ENCODE measurements at regions not wholly inside any gene's neighbourhood (a gene's known extent, or its start where the extent isn't known, plus 50 kb on each side); places are given as distances from the start of the nearest gene placed in this dataset.

- Mint-ChIP-seq H3K4me1 (ENCODE audit: low read depth in 2 of 2) (no peaks in the 10 kb centered on the region), H3K27me3 (peaks cover 14 to 21% of the 10 kb centered on the region in 2 donors), H3K36me3 (ENCODE audit: insufficient read depth) (no peaks in the 10 kb centered on the region), H3K9me3 (no peaks in the 10 kb centered on the region), H3K4me3 (no peak overlapping the region), H3K27ac (no peak overlapping the region)
- ATAC-seq (replicated peaks), result no peak
- DNase-seq, result no peak
These were observed 77.8 kb upstream of the ZNF618 start for GRCh38 chr9:113798062-113799030.

GRCh38 chr9:113800276-113800675, 75.8 kb upstream of the ZNF618 start:
- Mint-ChIP-seq H3K4me1 (ENCODE audit: low read depth in 2 of 2) (no peaks in the 10 kb centered on the region), H3K36me3 (ENCODE audit: insufficient read depth) (no peaks in the 10 kb centered on the region), H3K27me3 (peaks cover 14 to 21% of the 10 kb centered on the region in 2 donors), H3K9me3 (no peaks in the 10 kb centered on the region), H3K27ac (no peak overlapping the region), H3K4me3 (no peak overlapping the region)
- ATAC-seq (replicated peaks) (no peak), DNase-seq (no peak)

GRCh38 chr9:113803811-113804589, 72.1 kb upstream of the ZNF618 start:
- Mint-ChIP-seq H3K9me3 (no peaks in the 10 kb centered on the region), H3K36me3 (ENCODE audit: insufficient read depth) (no peaks in the 10 kb centered on the region), H3K4me3 (no peak overlapping the region), H3K27ac (no peak overlapping the region), H3K4me1 (ENCODE audit: low read depth in 2 of 2) (peaks cover 0 to 6% of the 10 kb centered on the region in 2 donors), H3K27me3 (peaks cover 4 to 9% of the 10 kb centered on the region in 2 donors)
- DNase-seq, result no peak
- ATAC-seq (replicated peaks), result no peak

- ATAC-seq (replicated peaks) (no peak), DNase-seq (no peak)
- H3K27ac Mint-ChIP-seq, result no peak overlapping the region
- no peak overlapping the region for H3K4me3 Mint-ChIP-seq
- H3K4me1 Mint-ChIP-seq (ENCODE audit: low read depth in 2 of 2), result peaks cover 0 to 6% of the 10 kb centered on the region in 2 donors
- H3K27me3 Mint-ChIP-seq, result peaks cover 6 to 21% of the 10 kb centered on the region in 2 donors
- no peaks in the 10 kb centered on the region for H3K9me3 Mint-ChIP-seq
- H3K36me3 Mint-ChIP-seq (ENCODE audit: insufficient read depth), result no peaks in the 10 kb centered on the region
These were observed 70.5 kb upstream of the ZNF618 start for GRCh38 chr9:113805486-113806132.

GRCh38 chr9:113807173-113808061, 68.7 kb upstream of the ZNF618 start:
- Mint-ChIP-seq H3K4me1 (ENCODE audit: low read depth in 2 of 2) (peaks cover 0 to 6% of the 10 kb centered on the region in 2 donors), H3K4me3 (no peak overlapping the region), H3K36me3 (ENCODE audit: insufficient read depth) (no peaks in the 10 kb centered on the region), H3K9me3 (no peaks in the 10 kb centered on the region), H3K27ac (no peak overlapping the region), H3K27me3 (peaks cover 13 to 26% of the 10 kb centered on the region in 2 donors)
- DNase-seq (peak; percentile 12 to 26 (median 15)), ATAC-seq (replicated peaks) (no peak)

- ATAC-seq (replicated peaks) (no peak), DNase-seq (no peak)
- no peak overlapping the region for H3K4me3 Mint-ChIP-seq
- peaks cover 25 to 34% of the 10 kb centered on the region in 2 donors for H3K27me3 Mint-ChIP-seq
- no peaks in the 10 kb centered on the region for H3K9me3 Mint-ChIP-seq
- no peak overlapping the region for H3K27ac Mint-ChIP-seq
- peaks cover 0 to 6% of the 10 kb centered on the region in 2 donors for H3K4me1 Mint-ChIP-seq (ENCODE audit: low read depth in 2 of 2)
- no peaks in the 10 kb centered on the region for H3K36me3 Mint-ChIP-seq (ENCODE audit: insufficient read depth)
These were observed 67.4 kb upstream of the ZNF618 start for GRCh38 chr9:113808391-113809358.

GRCh38 chr9:113817171-113817570, 58.9 kb upstream of the ZNF618 start:
- Mint-ChIP-seq H3K9me3 (no peaks in the 10 kb centered on the region), H3K4me3 (no peak overlapping the region), H3K4me1 (ENCODE audit: low read depth in 2 of 2) (no peaks in the 10 kb centered on the region), H3K36me3 (ENCODE audit: insufficient read depth) (no peaks in the 10 kb centered on the region), H3K27ac (no peak overlapping the region), H3K27me3 (peaks cover 68 to 77% of the 10 kb centered on the region in 2 donors)
- no peak for ATAC-seq (replicated peaks)
- DNase-seq, result no peak

DNA sequence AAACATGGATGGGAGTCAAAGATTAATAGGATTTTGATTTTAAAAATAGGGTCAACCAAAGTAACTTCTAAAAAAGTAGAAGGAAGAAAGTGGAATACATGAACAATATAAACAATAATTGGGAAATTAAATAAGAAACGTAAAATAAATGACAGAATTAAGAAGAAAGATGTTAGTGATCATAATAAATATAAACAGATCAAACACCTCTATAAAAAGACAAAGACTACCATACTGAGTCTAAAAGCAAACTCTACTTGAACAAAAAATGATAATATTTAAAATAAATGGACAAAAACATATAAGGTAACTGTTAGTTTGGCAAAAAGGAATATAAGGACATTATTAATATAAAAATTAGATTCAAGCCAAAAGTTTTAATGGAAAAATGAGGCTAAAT, 57.7 kb upstream of the ZNF618 start:
- H3K9me3 Mint-ChIP-seq, result no peaks in the 10 kb centered on the region
- DNase-seq (no peak), ATAC-seq (replicated peaks) (no peak)
- H3K27me3 Mint-ChIP-seq, result peaks cover 70 to 77% of the 10 kb centered on the region in 2 donors
- H3K27ac Mint-ChIP-seq, result no peak overlapping the region
- no peak overlapping the region for H3K4me3 Mint-ChIP-seq
- H3K4me1 Mint-ChIP-seq (ENCODE audit: low read depth in 2 of 2), result no peaks in the 10 kb centered on the region
- H3K36me3 Mint-ChIP-seq (ENCODE audit: insufficient read depth), result no peaks in the 10 kb centered on the region

DNA sequence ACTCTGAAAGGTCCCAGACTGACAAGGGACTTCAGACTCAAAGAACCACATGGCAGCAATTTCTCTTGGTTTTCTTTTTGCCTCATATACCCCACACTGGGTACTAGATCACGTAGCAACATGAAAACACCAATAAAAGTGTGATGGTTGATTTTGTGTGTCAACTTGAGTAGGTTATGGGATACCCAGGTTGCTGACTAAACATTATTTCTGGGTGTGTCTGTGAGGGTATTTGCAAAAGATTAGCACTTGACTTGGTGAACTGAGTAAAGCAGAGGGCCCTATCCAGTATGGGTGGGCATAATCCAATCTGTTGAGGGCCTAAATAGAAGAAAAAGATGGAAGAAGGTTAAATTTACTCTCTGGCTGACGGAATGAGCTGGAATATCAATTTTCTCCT, 53.8 kb upstream of the ZNF618 start:
- H3K36me3 Mint-ChIP-seq (ENCODE audit: insufficient read depth), result no peaks in the 10 kb centered on the region
- H3K4me3 Mint-ChIP-seq, result no peak overlapping the region
- ATAC-seq (replicated peaks) (no peak), DNase-seq (no peak)
- H3K27me3 Mint-ChIP-seq, result peaks cover 59 to 80% of the 10 kb centered on the region in 2 donors
- peaks cover 0 to 2% of the 10 kb centered on the region in 2 donors for H3K9me3 Mint-ChIP-seq
- no peak overlapping the region for H3K27ac Mint-ChIP-seq
- no peaks in the 10 kb centered on the region for H3K4me1 Mint-ChIP-seq (ENCODE audit: low read depth in 2 of 2)

DNA sequence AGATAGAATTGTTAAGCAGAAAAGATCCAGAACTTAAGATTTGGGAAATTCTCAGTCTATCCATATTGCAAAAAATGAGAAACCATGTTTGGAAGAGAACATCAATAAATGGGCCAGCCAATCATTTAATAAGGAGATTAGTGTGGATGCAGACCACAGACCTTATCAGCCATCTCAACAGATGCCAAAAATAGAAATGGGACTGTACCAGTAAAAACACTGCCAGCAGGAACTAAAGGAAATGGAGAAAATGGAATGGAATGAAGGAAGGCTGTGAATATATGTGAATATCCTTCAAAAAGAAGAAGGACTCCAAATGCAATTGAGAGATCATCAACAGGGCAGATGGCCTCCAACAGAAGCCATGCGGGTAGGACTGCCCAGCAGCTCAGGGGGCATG, 52.7 kb upstream of the ZNF618 start:
- Mint-ChIP-seq H3K4me3 (no peak overlapping the region), H3K27ac (no peak overlapping the region), H3K9me3 (peaks cover 0 to 2% of the 10 kb centered on the region in 2 donors), H3K27me3 (peaks cover 52 to 70% of the 10 kb centered on the region in 2 donors), H3K4me1 (ENCODE audit: low read depth in 2 of 2) (no peaks in the 10 kb centered on the region), H3K36me3 (ENCODE audit: insufficient read depth) (no peaks in the 10 kb centered on the region)
- DNase-seq (no peak), ATAC-seq (replicated peaks) (no peak)

All from effector memory CD8-positive, alpha-beta T cell (primary cell).